Activated B cell treated with CpG ODN at 0.5 μM for 24 hours (primary cell): ENCODE measurements at regions not wholly inside any gene's neighbourhood (a gene's known extent, or its start where the extent isn't known, plus 50 kb on each side); places are given as distances from the start of the nearest gene placed in this dataset.

Source experiments
- ATAC-seq: fragments of 200-7000 bp; cut with Tn5 transposase; one replicate; pipeline ENCODE4 v1.10.0; 2021; ENCODE audit warnings: low read depth, mild to moderate bottlenecking, moderate library complexity
- CTCF ChIA-PET: fragments of 350-600 bp; sonication (Branson Sonifier 250); formaldehyde crosslinking; loops from one replicate; lab custom pipeline; 2021; ENCODE audit warnings: antibody characterized with exemption; lab: Charles Lee
- POLR2A ChIA-PET: fragments of 350-600 bp; sonication (Branson Sonifier 250); formaldehyde crosslinking; loops from one replicate; lab custom pipeline; 2021; ENCODE audit warnings: antibody characterized with exemption; lab: Charles Lee
- DNase-seq: peaks from one replicate; pipeline ENCODE4 v3.0.0; 2022
- H3K27ac Mint-ChIP-seq: one replicate; pipeline ENCODE4 v1.8.0; 2020; ENCODE audit warnings: mixed read lengths
- H3K27me3 Mint-ChIP-seq: one replicate; pipeline ENCODE4 v1.8.0; 2021; ENCODE audit warnings: mixed read lengths
- H3K36me3 Mint-ChIP-seq: one replicate; pipeline ENCODE4 v1.8.0; 2021; ENCODE audit warnings: low read depth, mixed read lengths
- H3K4me1 Mint-ChIP-seq: one replicate; pipeline ENCODE4 v1.8.0; 2021; ENCODE audit warnings: mixed read lengths
- H3K4me3 Mint-ChIP-seq: one replicate; pipeline ENCODE4 v1.8.0; 2020; ENCODE audit warnings: mild to moderate bottlenecking, mixed read lengths
- H3K9me3 Mint-ChIP-seq: one replicate; pipeline ENCODE4 v1.8.0; 2020; ENCODE audit warnings: mixed read lengths
- CTCF ChIP-seq: fragments of 200-600 bp; IDR thresholded peaks from one replicate; pipeline ENCODE4 v1.8.0; 2022; ENCODE audit warnings: antibody characterized with exemption, mild to moderate bottlenecking
- intact Hi-C: fragments of 100-400 bp; cut with micrococcal nuclease; formaldehyde crosslinking; loops from one replicate; pipeline ENCODE4 v1.15.1; 2024

GRCh38 chr11:128179039-128179438 is 408.3 kb downstream of the ETS1 start:
- CTCF ChIA-PET = no interaction called here
- H3K9me3 Mint-ChIP-seq = no peaks in the 10 kb centered on the region
- ATAC-seq = no peak
- TF ChIP-seq CTCF = no peak
- no peaks in the 10 kb centered on the region for H3K36me3 Mint-ChIP-seq
- H3K27me3 Mint-ChIP-seq = no peaks in the 10 kb centered on the region
- H3K27ac Mint-ChIP-seq = no peak overlapping the region
- H3K4me3 Mint-ChIP-seq = no peak overlapping the region
- POLR2A ChIA-PET = no interaction called here
- intact Hi-C loops = no loop called here
- no peak for DNase-seq
- no peaks in the 10 kb centered on the region for H3K4me1 Mint-ChIP-seq

- intact Hi-C loops = loop anchor here (5.0 kb wide), 2 partner anchors 348 to 1732 kb away; no protein-coding TSS in a partner anchor
- POLR2A ChIA-PET = no interaction called here
Measured at GRCh38 chr11:128174465-128175291, 412.7 kb downstream of the ETS1 start.

DNA sequence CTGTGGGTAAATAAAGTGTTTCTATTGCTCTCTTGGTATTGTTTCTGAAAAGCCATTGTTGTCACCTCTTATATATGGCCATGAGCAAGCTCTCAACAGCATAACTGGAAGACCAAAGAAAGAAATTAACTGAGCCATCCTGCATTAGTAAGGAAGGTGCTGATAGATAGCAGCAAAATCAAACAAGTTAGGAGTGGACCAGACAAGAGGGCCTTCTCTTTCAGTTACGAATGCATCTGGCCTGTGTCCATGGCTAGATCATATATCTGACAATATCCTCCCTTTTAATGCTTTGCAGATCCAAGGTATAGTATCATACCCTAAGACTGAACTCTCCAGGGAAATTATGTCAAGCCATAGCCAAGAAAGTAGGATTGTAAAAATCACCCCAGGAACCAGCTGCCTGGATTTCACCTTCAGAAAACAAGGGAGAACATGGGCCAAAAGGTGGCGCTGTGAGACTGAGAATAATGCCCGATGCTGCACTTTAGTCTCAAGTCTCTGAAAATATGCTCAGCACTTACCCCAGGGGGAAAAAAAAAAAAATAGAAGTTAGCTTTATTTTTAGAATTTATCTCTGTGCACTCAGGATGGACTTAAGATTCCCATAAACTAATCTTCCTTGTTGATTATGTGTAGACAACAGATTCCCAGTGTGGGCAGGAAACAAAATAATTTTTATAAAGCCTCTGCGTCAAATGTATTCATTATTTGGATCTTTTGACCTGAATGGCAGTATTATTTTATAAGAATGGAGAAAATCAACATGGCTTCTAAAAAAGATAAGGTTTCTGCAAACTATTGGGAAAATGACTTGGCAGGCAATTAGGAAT is 415.1 kb downstream of the ETS1 start:
- no peaks in the 10 kb centered on the region for H3K36me3 Mint-ChIP-seq
- H3K27me3 Mint-ChIP-seq = no peaks in the 10 kb centered on the region
- CTCF ChIA-PET = interaction anchor here (0.8 to 7.6 kb wide), 29 partner anchors 9 to 784 kb away, joined by 3 to 172 read pairs (median 5); no protein-coding TSS in a partner anchor
- no peak overlapping the region for H3K27ac Mint-ChIP-seq
- H3K4me1 Mint-ChIP-seq = peaks cover 5% of the 10 kb centered on the region
- H3K9me3 Mint-ChIP-seq = no peaks in the 10 kb centered on the region
- POLR2A ChIA-PET = interaction anchor here (0.7 to 2.2 kb wide), 5 partner anchors 118 to 586 kb away, joined by 3 to 23 read pairs (median 4); no protein-coding TSS in a partner anchor
- intact Hi-C loops = loop anchor here (1.0 to 5.0 kb wide), 10 partner anchors 118 to 1730 kb away; no protein-coding TSS in a partner anchor
- peak; percentile 65 for DNase-seq
- no peak for TF ChIP-seq CTCF
- H3K4me3 Mint-ChIP-seq = no peak overlapping the region
- ATAC-seq = peak; percentile 79

More at GRCh38 chr11:128174465-128175291, 412.7 kb downstream of the ETS1 start:
- H3K36me3 Mint-ChIP-seq = no peaks in the 10 kb centered on the region
- CTCF ChIA-PET = interaction anchor here (0.6 to 7.6 kb wide), 8 partner anchors 17 to 782 kb away, joined by 3 to 172 read pairs (median 5); no protein-coding TSS in a partner anchor
- DNase-seq = no peak
- no peaks in the 10 kb centered on the region for H3K27me3 Mint-ChIP-seq
- H3K27ac Mint-ChIP-seq = no peak overlapping the region
- H3K4me1 Mint-ChIP-seq = peaks cover 5% of the 10 kb centered on the region
- no peak for ATAC-seq
- H3K9me3 Mint-ChIP-seq = no peaks in the 10 kb centered on the region
- no peak overlapping the region for H3K4me3 Mint-ChIP-seq
- no peak for TF ChIP-seq CTCF

- no peak for ATAC-seq
- H3K4me1 Mint-ChIP-seq = peaks cover 5% of the 10 kb centered on the region
- H3K4me3 Mint-ChIP-seq = no peak overlapping the region
- ChIA-PET POLR2A (interaction anchor here (1.0 to 2.2 kb wide), 2 partner anchors 119 to 460 kb away, joined by 4 to 23 read pairs; no protein-coding TSS in a partner anchor), CTCF (interaction anchor here (0.9 to 7.6 kb wide), 19 partner anchors 14 to 785 kb away, joined by 3 to 172 read pairs (median 5); no protein-coding TSS in a partner anchor)
- H3K27ac Mint-ChIP-seq = no peak overlapping the region
- no peak for TF ChIP-seq CTCF
- no peaks in the 10 kb centered on the region for H3K36me3 Mint-ChIP-seq
- DNase-seq = no peak
- intact Hi-C loops = loop anchor here (5.0 kb wide), 2 partner anchors 351 to 1729 kb away; no protein-coding TSS in a partner anchor
- no peaks in the 10 kb centered on the region for H3K27me3 Mint-ChIP-seq
- H3K9me3 Mint-ChIP-seq = no peaks in the 10 kb centered on the region
Measured at GRCh38 chr11:128171506-128171905, 415.9 kb downstream of the ETS1 start.
